CMK (cell line): ENCODE measurements at regions not wholly inside any gene's neighbourhood (a gene's known extent, or its start where the extent isn't known, plus 50 kb on each side); places are given as distances from the start of the nearest gene placed in this dataset.

Experiments used
- DNase-seq: peaks from one replicate; pipeline ENCODE4 v3.0.0-alpha.2; 2010; ENCODE audit warnings: low read depth

DNA sequence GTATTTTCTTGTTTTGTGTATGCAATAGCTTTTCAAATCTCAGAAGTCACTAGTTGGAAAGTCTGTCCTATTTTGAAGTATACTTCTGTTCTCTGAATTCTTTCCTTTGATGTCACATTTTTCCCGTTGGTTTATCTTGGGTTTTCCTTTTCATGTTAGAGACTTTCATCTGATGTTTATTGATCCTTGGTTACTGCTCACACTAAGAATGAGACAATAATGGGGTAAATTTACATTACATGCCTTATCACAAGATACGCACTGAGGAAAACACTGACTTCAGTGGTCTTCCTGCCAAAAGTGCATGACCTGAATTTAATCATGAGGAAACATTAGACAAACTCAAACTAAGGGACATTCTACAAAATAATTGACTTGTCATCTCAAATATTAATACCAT is 63.5 kb upstream of the C1GALT1 start:
- DNase-seq, result no peak

DNA sequence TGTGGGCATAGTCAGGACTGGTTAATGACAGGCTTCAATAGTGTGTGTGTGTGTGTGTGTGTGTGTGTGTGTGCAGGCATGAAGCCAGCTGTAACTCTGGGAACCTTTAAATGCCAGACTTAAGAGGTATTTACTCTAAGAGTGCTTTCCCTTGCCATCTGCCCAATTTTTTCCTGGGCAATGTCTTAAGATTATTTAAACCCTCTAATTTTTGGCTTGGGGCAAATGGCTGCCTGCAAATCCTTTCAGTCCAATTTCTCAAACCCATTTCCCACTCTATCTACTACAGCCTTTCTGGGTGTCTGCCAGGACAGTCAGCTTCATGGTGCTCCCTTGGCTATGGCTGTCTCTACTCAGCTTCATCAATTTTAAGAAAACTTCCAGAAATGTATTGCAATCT is 62.6 kb upstream of the C1GALT1 start:
- no peak for DNase-seq

DNA sequence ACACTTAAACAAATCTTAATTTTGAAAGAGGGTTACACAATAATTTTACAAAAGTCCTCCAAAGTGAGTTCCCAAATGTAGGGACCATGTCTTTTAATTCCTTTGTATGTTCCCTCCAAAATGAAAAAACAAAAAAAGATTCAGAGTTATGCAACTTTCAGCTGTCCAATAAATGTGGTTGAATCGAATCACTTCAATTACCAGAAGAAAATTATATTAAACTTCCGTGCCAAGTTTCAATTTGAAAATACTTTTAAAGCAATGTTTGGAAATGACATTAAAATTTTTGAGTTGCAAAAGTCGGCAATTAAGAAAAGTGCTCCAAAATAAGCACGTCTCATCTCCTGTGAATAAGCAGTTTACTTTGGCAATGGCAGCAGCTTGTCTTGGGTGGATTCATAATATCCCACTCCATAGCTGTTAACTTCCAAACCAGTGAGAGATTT is 60.3 kb upstream of the C1GALT1 start:
- DNase-seq, result no peak

DNA sequence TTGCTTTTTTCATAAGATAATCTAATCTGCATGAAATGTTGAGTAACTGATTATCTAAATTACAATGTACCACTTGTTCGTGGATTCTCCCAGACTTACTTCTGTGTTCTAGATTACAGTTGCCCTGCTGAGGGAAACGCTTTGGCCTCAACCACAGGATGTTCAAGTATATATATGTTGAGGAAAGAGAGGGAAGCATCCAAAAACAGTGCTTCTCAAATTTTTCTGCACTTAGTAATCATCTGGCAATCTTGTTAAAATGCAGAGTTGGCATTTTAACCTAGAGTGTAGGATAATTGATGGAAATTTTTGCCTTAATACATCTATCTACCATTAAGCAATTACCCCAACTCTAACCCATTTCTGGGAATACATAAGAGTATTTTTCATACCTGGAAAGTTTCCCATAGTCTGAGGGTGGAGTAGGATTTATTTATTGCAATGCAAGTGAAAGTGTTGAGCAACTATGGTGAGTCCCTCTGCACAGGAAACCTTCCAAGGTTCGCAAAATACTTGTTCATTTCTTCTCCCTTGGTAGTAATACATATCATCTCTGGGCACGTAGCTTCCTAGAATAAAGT is 59.6 kb upstream of the C1GALT1 start:
- no peak for DNase-seq

DNA sequence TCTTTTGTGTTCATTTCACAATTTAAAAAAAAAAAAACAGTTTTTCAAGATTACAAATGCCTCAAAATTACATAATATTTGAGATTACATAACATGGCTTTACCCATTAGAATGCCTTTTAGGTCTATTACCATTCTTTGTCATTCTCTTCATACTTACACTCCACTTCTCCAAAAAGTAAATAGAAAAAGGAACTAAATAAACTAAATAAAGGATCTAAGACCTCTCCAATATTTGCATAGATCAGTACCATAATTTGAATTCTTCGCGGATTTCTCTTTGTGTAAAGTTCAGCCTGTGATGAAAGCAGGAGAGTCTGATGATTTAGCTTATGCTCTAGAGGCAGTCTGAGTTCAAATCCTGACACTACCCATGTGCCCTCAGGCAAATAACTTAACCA is 56.4 kb upstream of the C1GALT1 start:
- no peak for DNase-seq

DNA sequence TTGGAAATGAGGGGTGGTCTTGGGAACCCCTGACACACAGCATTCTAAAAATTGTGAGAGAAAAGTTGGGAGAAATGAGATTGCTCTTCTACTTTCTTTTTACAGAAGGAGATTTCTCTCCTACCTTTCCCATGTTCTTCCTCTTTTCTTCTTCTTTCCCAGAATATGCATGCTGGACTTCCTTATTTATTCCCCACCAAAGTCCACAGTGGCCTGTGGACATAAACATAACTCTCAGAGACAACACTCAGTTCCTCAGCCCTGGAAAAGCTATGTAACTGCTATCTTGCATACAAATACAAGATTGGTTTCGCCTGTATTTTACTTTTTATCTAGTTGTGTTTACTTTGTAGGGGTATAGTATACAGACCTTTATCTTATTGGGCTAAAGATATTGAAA is 54.6 kb upstream of the C1GALT1 start:
- DNase-seq, result no peak

DNA sequence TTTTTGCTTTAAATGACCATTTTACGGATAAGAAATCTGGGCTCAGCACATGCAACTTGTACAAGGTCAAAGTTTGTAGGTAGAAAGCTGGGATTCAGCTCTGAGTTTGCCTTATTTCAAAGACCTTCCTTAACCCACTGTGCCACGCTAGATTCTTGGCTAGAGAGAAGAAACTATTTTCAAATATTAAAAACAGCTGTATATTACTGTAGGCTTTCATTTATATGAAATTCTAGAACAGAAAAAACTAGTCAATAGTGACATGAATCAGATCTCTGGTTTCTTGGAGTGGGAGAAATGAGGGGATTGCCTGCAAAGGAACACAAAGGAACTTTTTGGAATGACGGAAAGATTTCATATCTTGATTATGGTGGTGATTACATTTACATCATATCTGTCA is 53.0 kb upstream of the C1GALT1 start:
- no peak for DNase-seq

DNA sequence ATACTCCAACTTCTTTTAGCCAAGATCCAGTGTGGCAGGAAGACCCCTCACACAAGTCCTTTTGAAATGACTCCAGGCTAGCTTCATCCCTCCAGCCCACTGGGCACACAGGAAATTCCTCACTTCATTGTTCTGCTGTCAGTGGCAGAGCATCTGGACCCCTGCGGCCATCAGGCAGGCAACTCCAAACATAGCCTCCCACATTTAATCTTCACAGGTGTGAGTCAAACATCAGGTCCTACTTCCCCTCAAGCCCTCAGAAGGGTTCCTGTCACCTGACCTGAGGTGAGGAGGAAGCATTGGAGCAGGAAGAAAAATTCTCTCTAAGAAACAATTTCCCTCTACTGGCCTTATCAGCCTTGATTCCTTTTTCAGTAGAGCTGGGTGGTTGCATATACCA is 51.1 kb upstream of the C1GALT1 start:
- DNase-seq, result no peak
